ENCODE measurements at regions not wholly inside any gene's neighbourhood (a gene's known extent, or its start where the extent isn't known, plus 50 kb on each side); places are given as distances from the start of the nearest gene placed in this dataset.

GRCh38 chr17:77886387-77886728 lies 72.1 kb upstream of the TNRC6C start:
- no peak for DNase-seq

DNA sequence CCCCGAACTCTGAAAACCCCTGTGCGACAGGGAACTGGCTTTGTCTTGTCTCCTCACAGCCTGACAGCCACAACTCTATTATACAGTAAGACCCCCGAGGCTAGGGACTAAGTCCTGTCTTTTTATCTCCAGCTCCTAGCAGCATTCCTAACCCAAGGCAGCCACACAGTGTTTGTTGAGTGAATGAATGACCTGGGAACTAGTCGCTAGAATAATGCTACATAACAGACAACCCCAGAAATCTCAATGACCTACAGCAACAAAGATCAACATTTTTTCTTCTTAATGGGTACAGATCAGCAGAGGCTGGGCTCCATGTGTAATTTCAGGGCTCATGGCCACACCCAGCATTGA lies 71.4 kb upstream of the TNRC6C start:
- no peak for DNase-seq

GRCh38 chr17:77887464-77888241 lies 70.8 kb upstream of the TNRC6C start:
- DNase-seq: no peak

DNA sequence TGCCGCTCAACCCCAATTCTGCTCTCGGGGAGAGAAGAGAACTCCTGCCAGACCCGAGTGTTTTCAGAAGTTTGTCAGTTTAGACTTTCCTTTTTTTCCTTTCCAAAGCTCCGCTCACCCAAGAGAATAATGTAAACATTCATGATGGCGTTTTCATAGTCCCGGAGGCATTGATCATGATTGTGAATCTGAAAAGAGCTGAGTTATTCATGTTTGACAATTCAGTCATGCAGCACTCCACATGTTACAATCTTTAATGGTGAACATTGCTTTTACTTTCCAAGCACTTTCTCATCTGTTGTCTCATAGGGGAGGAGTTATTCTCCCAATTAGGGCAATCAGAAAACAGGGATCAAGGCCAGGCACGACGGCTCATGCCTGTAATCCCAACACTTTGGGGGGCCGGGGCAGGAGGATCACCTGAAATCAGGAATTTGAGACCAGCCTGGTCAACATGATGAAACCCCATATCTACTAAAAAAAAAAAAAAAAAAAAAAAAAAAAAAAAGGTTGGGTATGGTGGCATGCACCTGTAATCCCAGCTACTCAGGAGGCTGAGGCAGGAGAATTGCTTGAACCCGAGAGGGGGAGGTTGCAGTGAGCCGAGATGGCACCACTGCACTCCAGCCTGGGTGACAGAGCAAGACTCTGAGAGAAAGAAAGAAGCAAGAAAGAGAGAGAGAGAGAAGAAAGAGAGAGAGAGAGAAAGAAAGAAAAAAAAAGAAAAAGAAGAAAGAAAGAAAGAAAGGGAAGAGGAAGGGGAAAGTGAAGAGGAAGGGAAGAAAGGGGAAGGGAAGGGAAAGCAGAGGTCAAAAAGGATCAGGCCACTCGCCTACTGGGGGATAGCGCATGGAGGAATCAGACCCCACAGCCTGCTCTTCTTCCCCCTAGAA lies 70.0 kb upstream of the TNRC6C start:
- no peak for DNase-seq

GRCh38 chr17:77889135-77889505 lies 69.4 kb upstream of the TNRC6C start:
- DNase-seq: no peak

GRCh38 chr17:77889866-77890760 lies 68.4 kb upstream of the TNRC6C start:
- DNase-seq: no peak

GRCh38 chr17:77890771-77891170 lies 67.7 kb upstream of the TNRC6C start:
- no peak for DNase-seq

- DNase-seq: no peak
These were observed 66.9 kb upstream of the TNRC6C start for GRCh38 chr17:77891602-77892001.

DNA sequence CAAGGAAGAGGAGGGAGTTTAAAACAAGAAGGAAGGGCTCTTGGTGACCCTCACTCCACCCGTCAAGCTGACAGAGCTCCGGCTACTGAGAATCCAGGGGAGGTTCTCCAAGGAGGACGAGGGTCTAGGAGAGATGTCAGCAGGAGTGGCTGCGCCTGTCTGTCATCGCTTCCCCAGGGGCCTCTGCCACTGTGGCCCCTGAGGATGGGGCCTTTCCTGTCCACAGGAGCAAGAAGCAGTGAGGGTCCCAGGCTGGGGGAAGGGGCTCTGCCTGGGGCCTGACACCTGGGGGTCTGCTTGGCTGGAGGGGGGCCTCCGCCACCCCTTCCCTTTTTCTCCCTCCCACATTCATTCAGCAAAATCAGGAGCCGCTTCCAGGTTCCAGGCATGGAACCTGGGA lies 66.5 kb upstream of the TNRC6C start:
- no peak for DNase-seq

DNA sequence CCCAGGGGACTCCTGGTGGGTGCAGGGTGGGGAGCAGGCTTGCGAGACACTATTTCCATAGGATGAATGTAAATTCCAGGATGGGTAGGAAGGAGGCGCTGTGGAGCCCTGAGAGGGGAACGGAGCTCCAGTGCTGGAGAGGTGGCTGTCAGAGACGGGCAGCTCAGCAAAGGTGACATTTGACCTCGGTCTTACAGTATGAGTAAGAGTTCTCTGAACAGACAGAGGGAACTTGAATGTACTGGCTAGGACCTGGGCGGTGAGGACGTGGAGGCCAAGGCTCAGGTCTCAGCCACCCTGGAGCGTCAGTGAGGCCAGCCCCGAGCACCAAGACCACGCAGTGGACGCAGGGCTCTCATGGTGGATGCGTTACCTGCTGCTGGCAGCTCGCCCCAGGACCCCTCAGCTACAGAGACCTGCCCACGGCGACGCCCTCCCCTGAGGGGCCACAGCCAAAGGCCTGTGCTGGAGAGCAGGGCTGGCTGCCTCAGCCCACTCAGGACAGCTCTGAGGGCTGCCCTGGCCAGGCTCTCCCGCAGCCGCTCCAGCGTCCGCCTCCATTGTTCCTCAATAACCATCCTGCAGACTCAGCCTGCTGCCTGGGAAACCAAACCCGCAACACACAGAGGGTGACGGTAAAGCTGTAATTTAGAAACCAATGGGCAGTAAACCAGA lies 65.9 kb upstream of the TNRC6C start:
- no peak for DNase-seq

DNA sequence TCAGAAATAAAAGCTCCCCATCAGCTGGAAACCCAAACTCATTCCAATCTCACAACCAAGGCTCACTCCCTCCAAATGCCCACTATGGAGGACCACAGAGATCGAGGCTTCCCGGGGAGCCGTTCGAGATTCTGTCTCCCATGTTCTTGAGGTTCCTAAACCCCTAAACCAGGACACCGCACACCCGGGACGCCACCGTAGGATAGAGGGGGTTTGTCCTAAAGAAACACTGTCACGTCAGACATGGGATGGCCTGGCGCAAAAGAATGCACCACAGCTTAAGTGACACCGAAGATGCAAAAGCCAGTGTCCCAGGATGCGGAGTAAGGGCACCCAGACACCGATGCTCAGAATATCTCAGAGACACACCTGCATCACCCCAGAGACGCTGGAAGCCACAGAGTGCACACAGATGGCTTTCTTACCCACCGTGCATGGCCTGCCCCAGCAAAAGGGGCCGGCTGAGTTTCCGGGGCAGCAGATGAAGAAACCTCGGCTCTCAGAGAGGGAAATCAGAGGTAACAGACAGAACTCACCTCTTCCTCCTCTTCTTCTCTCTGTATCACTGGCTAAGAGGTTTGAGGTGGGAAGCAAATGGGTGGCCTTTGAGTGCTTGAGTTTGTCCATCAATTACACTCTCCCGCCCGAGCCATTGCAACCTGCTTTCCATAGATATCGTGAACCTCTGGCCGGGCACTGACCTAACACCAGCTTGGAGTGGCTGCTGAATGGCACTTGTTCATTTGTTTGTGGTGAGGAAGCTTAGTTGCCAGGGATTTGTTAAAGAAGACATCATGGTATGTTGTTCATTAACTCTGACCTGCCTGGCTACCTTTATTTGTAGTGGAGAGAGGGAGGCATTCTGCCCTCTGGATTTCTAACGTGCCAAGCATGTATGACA lies 65.1 kb upstream of the TNRC6C start:
- no peak for DNase-seq

DNA sequence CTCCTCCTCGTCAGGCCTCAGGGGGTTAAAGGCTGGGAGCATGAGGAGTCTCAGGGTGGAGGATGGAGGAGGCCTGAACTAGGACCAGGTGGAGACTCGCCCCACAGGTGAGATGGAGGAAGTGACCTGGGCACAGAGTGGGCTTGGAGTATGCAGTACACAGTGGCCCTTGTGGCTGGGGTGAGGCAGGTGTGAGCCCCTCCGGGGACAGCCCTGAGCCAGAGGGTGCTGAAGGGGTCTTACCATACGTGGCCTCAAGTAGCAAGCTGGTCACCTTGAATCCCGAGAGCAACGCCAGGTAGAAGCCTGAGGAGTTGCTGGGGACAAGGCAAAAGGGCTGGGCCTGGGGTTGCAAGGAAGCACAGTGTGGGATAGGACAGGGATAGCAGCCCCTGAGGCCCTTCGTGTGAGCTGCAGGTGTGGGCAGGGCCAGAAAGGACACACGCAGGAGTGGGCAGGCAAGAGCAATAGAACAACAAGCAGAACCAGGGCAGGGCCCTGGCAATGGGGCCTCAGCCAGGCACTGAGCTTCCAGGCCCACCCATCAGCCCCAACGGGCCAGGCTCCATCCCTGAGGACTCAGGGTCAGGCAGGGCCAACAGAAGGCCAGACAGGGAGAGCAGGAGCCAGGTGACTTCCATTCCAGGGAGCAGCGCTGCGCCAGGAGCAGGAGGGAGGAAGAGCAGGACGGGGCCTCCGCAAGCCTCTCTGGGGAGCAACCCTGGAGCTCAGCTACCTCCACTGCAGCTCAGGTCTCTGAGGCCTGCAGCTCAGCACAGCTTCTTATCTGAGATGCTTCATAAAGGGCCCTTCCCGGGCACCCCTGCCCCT lies 64.2 kb upstream of the TNRC6C start:
- DNase-seq: no peak

- no peak for DNase-seq
These were observed 60.7 kb upstream of the TNRC6C start for GRCh38 chr17:77897741-77898301.

DNA sequence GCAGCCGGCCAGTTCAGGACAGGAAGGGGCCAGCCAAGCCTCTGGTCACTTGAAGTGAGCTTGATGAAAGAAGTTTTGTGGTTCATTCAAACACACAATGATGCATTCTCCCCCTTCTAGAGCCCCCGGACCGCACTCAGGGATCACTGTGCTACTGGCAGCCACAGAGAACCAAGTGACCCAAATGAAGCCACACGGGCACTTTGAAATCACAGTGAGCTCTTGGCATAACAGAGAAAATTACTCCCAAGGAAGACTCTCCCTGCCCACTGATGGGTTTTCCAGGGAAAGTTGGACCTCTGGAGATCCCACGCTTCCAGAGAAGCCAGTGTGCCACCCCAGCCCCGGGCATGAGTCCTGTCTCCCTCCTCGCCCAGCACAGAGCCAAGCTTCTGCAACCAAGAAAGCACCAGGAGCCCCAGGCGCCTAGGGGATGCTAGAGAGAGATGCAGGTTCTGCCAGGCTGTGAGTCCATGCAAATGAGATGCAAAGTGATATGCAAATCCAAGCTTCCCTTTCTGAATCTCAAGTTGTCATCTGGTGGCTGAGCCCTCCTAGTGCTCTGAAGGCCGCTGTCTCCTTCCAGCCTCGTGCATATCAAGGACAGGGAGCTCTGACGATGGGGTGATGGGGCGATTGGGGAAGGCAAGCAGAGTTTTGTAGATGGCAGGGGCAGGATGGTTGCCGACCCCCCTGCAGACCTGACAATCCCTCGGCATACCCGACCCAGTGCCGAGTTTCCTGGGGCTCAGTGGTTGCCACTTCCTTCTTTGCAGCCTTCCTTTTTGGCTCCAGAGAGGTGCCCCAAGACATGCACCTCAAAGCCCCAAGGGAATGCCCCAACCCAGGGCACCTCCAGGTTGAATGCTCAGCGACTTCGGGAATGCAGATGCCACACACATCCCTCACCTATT lies 59.7 kb upstream of the TNRC6C start:
- DNase-seq: no peak

- DNase-seq: no peak
These were observed 59.0 kb upstream of the TNRC6C start for GRCh38 chr17:77899498-77899897.

GRCh38 chr17:77901481-77901880 lies 57.0 kb upstream of the TNRC6C start:
- no peak for DNase-seq

GRCh38 chr17:77905266-77905665 lies 53.2 kb upstream of the TNRC6C start:
- DNase-seq: no peak

DNA sequence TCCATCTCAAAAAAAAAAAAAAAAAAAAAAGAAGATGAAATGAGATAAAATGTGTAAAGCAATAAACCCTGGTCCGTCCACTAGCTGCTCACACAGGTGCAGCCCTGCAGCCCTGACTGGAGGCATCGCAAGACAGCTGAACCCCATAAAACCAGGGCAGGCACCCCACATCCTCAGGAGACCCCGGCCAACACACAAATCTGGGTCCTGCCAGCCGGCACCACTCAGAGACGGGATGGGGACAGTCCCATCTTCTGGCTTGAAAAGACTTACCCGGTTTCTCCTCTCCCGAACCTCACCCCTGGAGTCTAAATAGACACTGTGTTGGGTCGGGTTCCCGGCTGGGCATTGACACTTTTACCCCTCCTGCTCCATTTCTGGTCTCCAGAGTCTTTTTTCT lies 52.7 kb upstream of the TNRC6C start:
- no peak for DNase-seq

DNA sequence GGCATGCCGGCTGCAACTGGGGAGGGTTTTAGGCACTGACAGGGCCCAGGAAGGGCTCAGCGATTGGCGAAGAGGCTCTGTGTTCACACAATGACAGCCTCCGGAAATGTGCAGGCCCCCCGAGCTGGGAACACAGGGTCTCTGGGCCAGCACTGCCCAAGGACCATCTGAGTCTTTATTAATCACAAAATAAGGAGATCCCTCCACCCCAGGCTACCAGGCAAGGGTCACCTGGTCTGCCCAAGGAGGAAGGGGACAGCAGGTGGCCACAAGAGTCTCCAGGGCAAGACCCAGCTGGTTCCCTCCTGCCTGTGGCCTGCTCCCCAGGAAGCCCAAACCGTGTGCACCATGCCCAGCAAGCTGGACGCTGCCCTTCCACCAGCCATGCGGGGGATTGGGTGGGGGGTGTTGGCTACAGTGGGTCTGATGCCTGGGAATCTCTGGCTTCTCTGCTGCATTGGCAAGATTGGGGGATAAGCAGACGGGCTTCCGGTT lies 52.1 kb upstream of the TNRC6C start:
- no peak for DNase-seq

All from SW 1271 (cell line).